Stimulated activated CD8-positive, alpha-beta memory T cell treated with anti-CD3 and anti-CD28 coated beads, Interleukin-12 subunit alpha, Interleukin-12 subunit beta, amount 100 ng/mL, for 1 hour (primary cell): ENCODE measurements at regions not wholly inside any gene's neighbourhood (a gene's known extent, or its start where the extent isn't known, plus 50 kb on each side); places are given as distances from the start of the nearest gene placed in this dataset.

Experiments
- DNase-seq: peaks from one replicate; pipeline ENCODE4 v3.0.0-alpha.2; 2020; ENCODE audit warnings: low read depth

- no peak for DNase-seq
Observed at GRCh38 chr11:69996451-69996850, 81.7 kb upstream of the ANO1 start.

GRCh38 chr11:69997352-69997751 is 80.8 kb upstream of the ANO1 start:
- no peak for DNase-seq

- no peak for DNase-seq
Observed at GRCh38 chr11:69999721-70000120, 78.4 kb upstream of the ANO1 start.

GRCh38 chr11:70000228-70000627 is 77.9 kb upstream of the ANO1 start:
- DNase-seq, result no peak

- DNase-seq, result no peak
Observed at GRCh38 chr11:70001246-70001645, 76.9 kb upstream of the ANO1 start.

GRCh38 chr11:70002433-70002832 is 75.7 kb upstream of the ANO1 start:
- no peak for DNase-seq

- DNase-seq, result no peak
Observed at GRCh38 chr11:70005107-70005818, 72.9 kb upstream of the ANO1 start.

- DNase-seq, result no peak
Observed at GRCh38 chr11:70007796-70008195, 70.3 kb upstream of the ANO1 start.

GRCh38 chr11:70010774-70011173 is 67.3 kb upstream of the ANO1 start:
- no peak for DNase-seq

- DNase-seq, result no peak
Observed at GRCh38 chr11:70012134-70012733, 65.9 kb upstream of the ANO1 start.

GRCh38 chr11:70014291-70014690 is 63.8 kb upstream of the ANO1 start:
- DNase-seq, result no peak

GRCh38 chr11:70016666-70017367 is 61.3 kb upstream of the ANO1 start:
- DNase-seq, result no peak

- no peak for DNase-seq
Observed at GRCh38 chr11:70018816-70019215, 59.3 kb upstream of the ANO1 start.

- DNase-seq, result no peak
Observed at GRCh38 chr11:70019576-70020011, 58.5 kb upstream of the ANO1 start.

- DNase-seq, result no peak
Observed at GRCh38 chr11:70020336-70021214, 57.5 kb upstream of the ANO1 start.

GRCh38 chr11:70021586-70021985 is 56.5 kb upstream of the ANO1 start:
- no peak for DNase-seq

GRCh38 chr11:70024036-70024772 is 53.9 kb upstream of the ANO1 start:
- no peak for DNase-seq

GRCh38 chr11:70024773-70025045 is 53.4 kb upstream of the ANO1 start:
- DNase-seq, result no peak

- DNase-seq, result no peak
Observed at GRCh38 chr11:70025308-70025707, 52.8 kb upstream of the ANO1 start.

GRCh38 chr11:70026012-70026411 is 52.1 kb upstream of the ANO1 start:
- DNase-seq, result no peak

GRCh38 chr11:70026726-70027125 is 51.4 kb upstream of the ANO1 start:
- no peak for DNase-seq

- no peak for DNase-seq
Observed at GRCh38 chr11:70027451-70027850, 50.7 kb upstream of the ANO1 start.
